Left ventricle myocardium superior (tissue), 1 donor: ENCODE measurements at regions not wholly inside any gene's neighbourhood (a gene's known extent, or its start where the extent isn't known, plus 50 kb on each side); places are given as distances from the start of the nearest gene placed in this dataset.

Experiments
- ATAC-seq: fragments of 200-7000 bp; cut with Tn5 transposase; one replicate; pipeline ENCODE4 v1.9.1; 2020; ENCODE audit warnings: mild to moderate bottlenecking, moderate library complexity
- DNase-seq: peaks from one replicate; pipeline ENCODE4 v3.0.0-alpha.2; 2020
- intact Hi-C: fragments of 100-400 bp; cut with micrococcal nuclease; formaldehyde crosslinking; loops from one replicate; pipeline ENCODE4 v1.11.0; 2022
- donor health status: DM: no; HTN: yes; CAD: no; lungs with severe emphysema.

GRCh38 chr4:71232056-71232430 is 106.8 kb upstream of the SLC4A4 start:
- ATAC-seq (no peak), DNase-seq (no peak)
- intact Hi-C loops = no loop called here

GRCh38 chr4:71232846-71233245 is 106.0 kb upstream of the SLC4A4 start:
- DNase-seq = no peak
- intact Hi-C loops = no loop called here
- ATAC-seq = no peak

GRCh38 chr4:71235311-71236201 is 103.3 kb upstream of the SLC4A4 start:
- ATAC-seq (peak; percentile 74), DNase-seq (peak; percentile 42)
- intact Hi-C loops = loop anchor here (5.0 kb wide), 1 partner anchor 317 kb away; no protein-coding TSS in a partner anchor

GRCh38 chr4:71236226-71236625 is 102.6 kb upstream of the SLC4A4 start:
- intact Hi-C loops = loop anchor here (5.0 kb wide), 1 partner anchor 316 kb away; no protein-coding TSS in a partner anchor
- DNase-seq (no peak), ATAC-seq (peak; percentile 50)

DNA sequence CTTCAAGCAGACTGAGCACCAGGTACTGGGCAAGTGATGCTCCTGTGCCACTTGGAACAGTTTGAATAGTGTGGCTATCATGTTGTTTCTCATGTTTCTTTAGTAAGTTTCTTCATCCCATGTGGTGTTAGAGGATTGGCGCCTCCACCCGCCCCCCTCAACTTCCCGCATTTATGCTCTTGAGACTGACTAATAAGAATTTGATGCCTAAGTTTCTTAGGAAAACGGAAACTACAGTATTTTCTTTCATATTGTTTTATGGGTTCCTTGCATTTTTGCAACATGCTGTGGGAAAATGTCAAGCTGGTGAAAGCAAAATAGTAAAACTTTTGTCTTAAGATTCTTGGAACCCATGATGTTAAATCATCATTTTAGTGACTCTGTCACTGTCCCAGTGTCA is 101.2 kb upstream of the SLC4A4 start:
- no peak for ATAC-seq
- intact Hi-C loops = loop anchor here (5.0 kb wide), 1 partner anchor 315 kb away; no protein-coding TSS in a partner anchor
- no peak for DNase-seq

DNA sequence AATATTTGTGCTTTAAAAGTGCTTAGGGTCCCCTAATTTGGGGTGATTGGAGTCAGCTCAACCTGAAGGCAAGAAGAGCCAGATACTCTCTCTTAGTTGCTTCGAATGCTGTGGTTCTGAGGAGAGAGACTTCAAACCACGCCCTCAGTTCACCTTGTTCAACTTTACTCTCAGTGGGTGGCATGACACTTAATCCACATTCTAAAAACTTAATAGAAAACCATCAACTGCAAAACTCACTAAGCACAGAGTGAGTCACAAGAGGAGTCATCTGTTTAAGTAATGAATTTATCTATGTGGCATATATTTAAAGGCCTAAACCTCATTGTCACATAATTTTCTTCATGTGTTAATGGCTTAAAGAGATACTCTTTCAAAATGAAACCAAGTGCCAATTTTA is 99.5 kb upstream of the SLC4A4 start:
- intact Hi-C loops = loop anchor here (5.0 kb wide), 1 partner anchor 313 kb away; no protein-coding TSS in a partner anchor
- DNase-seq (no peak), ATAC-seq (no peak)

DNA sequence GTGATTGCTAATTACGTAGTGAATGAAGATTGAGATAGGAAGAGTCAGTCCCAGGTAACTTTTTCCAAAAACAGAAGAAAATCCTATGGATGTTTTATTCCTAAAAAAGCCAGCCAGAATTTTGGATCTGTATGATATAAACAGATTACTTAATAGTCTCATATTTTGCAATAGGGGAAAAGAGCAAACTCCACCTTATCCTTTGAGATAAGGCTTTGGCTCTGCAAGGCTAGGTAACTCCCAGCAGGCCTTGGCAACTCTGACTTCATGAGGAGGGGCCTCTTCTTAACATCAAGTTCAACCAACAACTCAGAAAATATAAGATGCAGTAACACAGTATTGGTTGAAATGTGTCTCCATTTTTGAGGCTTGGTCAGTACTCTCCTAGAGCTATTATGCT is 98.7 kb upstream of the SLC4A4 start:
- DNase-seq = no peak
- intact Hi-C loops = no loop called here
- no peak for ATAC-seq

GRCh38 chr4:71241501-71242288 is 97.1 kb upstream of the SLC4A4 start:
- intact Hi-C loops = no loop called here
- peak; percentile 94 for ATAC-seq
- DNase-seq = peak; percentile 66

DNA sequence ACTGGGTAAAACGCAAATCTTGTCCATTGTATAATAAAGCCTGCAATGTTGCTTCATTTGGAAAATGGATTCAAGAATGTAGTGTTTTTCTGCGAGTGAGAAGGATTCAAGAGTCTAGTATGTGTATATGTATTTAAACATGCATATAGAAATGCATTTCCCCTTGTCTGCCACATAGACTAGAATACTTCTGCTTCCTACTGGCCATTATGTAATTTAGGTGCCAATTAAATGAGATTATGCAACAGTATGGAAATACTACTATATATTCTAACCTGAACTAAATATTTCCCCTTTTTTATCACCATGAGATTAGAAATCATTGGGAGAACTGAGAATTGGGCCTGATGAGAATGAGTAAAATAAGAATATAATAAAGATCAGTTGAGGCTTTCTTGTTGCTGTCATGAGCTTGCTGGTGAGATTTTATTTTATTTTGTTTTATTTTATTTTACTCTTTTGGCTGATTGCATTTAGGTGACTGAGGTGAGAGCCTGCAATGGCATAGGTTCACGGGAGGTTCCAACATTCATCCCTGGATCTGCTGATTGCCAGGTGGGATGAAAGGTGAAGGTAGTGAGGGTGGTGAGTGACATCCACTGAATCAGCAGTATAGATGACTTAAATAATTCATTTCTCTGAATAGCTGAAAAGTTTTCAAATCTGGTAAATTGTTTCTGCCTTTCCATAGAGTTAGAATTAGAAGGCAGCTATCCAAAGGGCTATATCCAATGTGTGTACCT is 95.6 kb upstream of the SLC4A4 start:
- intact Hi-C loops = no loop called here
- ATAC-seq = no peak
- DNase-seq = no peak

DNA sequence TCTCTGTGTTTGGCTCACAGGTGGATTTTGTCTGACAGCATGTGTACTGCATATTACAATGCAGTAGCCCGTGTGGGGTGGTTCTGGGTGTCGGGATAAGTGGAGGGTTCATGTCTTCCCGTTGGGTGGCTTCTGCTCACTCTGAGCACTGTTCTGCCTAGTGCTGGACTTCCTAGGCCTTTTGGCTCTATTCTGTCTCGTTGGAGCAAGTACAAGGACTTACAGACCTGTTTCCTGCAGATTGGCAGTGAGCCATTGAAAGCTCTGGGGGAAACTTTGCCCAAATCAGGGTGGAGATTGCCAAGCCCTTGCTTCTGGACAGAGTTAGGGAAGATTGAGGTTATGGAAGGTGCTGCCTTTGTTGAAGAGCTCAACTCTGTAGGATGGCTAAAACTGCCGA is 91.1 kb upstream of the SLC4A4 start:
- DNase-seq (no peak), ATAC-seq (peak; percentile 72)
- intact Hi-C loops = no loop called here

DNA sequence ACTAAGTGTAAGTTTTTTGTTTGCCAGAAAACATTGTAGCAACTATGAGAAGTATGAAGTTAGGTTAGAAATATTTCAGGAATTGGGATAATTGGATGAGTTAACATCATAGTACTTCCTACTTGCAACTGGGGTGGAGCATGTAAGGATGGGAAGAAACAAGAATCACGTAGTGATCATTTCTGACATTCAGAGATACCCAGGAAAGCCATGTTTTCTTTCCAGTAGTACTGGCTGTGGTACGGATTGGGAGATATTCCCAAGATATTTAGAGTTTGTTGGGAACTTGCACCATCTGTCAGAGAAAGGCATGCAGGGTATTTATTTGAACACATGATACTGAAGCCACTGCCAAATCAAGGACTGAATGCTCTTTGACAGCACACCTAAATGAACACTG is 87.6 kb upstream of the SLC4A4 start:
- ATAC-seq (peak; percentile 44), DNase-seq (no peak)
- intact Hi-C loops = no loop called here

DNA sequence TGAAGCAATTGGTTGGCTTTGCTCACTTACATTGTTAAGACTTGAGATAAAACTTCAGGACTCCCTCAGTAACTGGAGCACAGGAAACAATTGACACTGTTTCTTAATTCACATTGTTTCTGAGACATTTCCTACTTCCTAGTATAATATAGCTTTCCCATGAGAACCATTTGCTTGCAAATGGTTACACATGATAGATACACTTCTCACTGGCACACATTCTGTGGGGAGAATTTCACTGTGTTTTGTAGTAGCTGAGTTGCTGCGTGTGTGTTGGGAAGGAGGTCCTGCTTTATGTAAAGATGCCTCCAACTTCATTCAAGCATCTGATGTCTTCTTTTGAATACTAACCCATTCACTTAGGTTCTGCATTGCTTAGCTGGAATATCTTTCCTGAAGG is 85.3 kb upstream of the SLC4A4 start:
- intact Hi-C loops = no loop called here
- DNase-seq (no peak), ATAC-seq (no peak)

- intact Hi-C loops = no loop called here
- no peak for DNase-seq
- peak; percentile 40 for ATAC-seq
Observed at GRCh38 chr4:71254451-71255012, 84.3 kb upstream of the SLC4A4 start.

DNA sequence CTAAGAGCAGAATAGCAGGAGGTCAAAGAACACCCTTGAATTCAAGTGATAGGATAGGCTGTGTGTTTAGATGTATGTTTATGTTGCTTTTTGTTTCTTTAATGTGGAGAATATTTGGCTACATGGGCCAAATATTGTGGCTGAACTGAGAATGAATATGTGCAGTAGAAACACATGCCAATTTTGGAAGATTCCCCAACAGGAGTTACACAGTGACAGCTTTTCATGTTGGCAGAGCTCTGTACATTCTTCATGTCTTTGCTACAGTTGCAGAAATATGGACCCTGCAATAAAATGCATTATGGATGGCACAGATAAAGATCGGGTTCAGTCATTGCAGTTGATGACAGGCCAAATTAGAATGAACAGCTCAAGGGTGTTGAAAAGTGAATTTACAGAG is 82.8 kb upstream of the SLC4A4 start:
- ATAC-seq = no peak
- intact Hi-C loops = no loop called here
- DNase-seq = no peak

DNA sequence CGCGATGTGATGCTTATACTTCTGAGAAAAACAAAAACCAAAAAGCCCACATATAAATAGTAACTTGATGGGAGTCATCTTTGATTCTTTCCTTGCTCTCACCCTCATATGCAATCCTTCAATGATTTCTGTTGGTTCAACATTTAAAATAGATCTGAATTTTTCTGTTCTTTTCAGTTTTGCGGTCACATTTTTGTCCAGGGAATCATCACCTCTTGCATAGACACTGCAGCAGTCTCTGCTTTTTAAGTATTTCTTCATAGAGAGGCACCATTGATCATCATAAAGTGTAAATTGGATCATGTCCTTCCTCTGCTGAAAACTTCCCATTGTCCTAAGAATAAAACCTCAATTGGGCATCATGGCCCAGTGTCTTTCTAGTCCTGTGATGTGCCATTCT is 81.1 kb upstream of the SLC4A4 start:
- no peak for ATAC-seq
- no peak for DNase-seq
- intact Hi-C loops = no loop called here

DNA sequence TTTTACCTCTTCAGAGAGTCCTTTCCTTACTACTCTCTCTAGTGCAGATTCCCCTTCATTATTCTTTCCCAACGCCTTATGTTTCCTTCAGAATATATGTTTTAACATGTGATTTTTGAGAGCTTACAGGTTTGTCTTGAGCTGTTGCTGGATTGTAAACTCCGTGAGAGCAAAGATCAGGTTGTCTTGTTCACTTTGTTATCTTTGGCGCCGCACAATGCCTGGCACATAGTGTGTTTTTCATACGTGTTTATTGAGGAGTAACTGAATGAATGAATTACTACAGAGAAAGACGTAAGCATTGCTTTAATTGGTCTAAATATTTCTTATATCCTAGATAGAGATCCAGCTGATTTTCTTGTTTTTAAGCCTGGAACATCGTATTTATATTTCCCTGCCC is 80.5 kb upstream of the SLC4A4 start:
- no peak for DNase-seq
- no peak for ATAC-seq
- intact Hi-C loops = no loop called here

DNA sequence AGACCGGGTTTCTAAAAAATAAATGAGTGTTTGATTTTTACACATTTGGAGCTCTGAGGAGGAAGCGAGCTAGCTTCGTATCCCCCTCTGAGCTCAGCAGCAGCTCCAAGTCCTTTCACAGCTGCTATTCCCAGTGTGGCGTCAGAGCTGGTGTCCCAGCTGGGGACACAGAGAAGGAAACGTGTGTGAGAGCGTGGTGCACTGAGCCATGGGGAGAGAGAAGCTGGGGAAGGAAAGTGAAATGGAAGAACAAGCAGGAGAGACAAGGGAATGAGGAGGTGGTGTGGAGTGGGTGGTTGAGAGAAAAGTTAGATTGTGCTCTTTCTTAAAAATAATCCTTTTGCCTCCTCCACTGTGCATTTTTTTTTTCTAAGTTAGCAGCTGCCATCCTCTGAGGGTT is 79.5 kb upstream of the SLC4A4 start:
- intact Hi-C loops = no loop called here
- DNase-seq = peak; percentile 31
- peak; percentile 42 for ATAC-seq

- intact Hi-C loops = no loop called here
- no peak for DNase-seq
Observed at GRCh38 chr4:71259911-71260331, 78.9 kb upstream of the SLC4A4 start.

GRCh38 chr4:71260544-71260943 is 78.3 kb upstream of the SLC4A4 start:
- intact Hi-C loops = no loop called here
- ATAC-seq = peak; percentile 9

More at GRCh38 chr4:71259911-71260331, 78.9 kb upstream of the SLC4A4 start:
- ATAC-seq = peak; percentile 48

More at GRCh38 chr4:71260544-71260943, 78.3 kb upstream of the SLC4A4 start:
- DNase-seq = no peak
